Left cardiac atrium (tissue), 4 donors: ENCODE measurements at regions not wholly inside any gene's neighbourhood (a gene's known extent, or its start where the extent isn't known, plus 50 kb on each side); places are given as distances from the start of the nearest gene placed in this dataset.
A peak's percentile ranks its signal among the peaks of the same experiment; 100 is the strongest.

Experiments
- ATAC-seq, 2 donors: fragments of 200-7000 bp; cut with Tn5 transposase; one replicate each; pipeline ENCODE4 v1.9.1; 2020; ENCODE audit warnings: mild to moderate bottlenecking in 2 of 2, moderate library complexity in 2 of 2
- DNase-seq: peaks from one replicate; pipeline ENCODE4 v3.0.0-alpha.2; 2020
- intact Hi-C, 2 donors: fragments of 100-400 bp; cut with DNase I; formaldehyde crosslinking; loops; one replicate each; pipeline versions ENCODE4 v1.14.1 to v1.15.1; 2022 to 2023
- donor health status: DM: no; HTN: yes; CAD: no.
- donor health status: DM: no; HTN: yes; CAD: no; lungs with severe emphysema.
- donor health status: DM: yes; HTN: yes; CAD: no.
- donor health status: Dilated cardiomyopathy.

DNA sequence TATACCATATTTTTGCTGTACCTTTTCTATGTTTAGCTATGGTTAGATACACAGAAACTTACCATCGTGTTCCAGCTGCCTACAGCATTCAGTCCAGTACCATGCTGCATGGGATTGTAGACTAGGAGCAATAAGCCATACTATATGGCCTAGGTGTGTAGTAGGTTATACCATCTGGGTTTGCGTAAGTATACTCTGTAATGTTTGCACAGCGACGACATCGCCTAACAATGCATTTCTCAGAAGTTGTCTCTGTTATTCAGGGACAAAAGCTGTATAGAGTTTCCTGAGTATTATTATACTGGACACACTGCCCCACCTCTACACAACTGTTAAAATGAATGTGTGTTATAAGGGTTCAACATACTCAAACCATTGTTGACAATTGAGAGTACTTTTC is 93.8 kb upstream of the MKI67 start:
- no peak for DNase-seq
- intact Hi-C loops, result no loop called here
- no peak for ATAC-seq

DNA sequence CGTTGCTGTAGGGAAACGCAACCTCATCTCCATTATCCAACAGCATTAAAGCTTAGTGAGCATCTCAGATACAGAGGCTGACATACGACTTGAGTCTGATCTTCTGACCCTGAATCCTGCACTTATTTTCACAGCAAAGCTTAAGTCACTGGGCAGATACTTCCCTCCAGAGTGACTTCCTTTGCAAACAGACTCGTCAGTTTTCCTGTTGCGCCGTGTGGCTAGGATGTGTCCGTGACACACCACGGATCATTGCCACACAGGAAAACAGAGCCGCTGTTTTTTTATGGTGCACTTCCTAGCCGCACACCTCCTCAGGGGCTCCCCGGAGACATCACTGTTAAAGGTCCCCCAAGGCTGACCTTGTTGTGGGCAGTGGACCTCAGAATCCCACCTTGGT is 94.9 kb upstream of the MKI67 start:
- no peak for DNase-seq
- no peak for ATAC-seq
- intact Hi-C loops, result no loop called here

DNA sequence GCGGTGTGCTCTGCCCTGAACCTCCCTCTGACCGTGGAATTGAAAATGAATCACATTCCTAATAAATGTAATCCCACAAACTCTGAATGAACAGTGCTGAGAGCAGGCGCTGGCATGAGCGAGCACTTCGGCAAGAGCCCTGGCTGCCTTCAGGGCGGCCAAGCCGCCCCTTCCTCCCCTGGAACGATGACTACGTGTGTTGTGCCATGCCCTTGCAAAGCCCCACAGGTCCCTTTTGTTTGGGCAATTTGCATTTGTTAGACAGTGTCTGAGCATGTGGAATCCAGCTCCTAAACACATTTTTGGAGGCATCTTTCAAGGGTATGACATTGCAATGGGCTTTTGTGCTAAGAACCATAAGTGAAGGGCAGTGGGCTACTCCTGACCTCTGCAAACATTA is 95.6 kb upstream of the MKI67 start:
- no peak for ATAC-seq
- intact Hi-C loops, result no loop called here
- DNase-seq, result no peak

DNA sequence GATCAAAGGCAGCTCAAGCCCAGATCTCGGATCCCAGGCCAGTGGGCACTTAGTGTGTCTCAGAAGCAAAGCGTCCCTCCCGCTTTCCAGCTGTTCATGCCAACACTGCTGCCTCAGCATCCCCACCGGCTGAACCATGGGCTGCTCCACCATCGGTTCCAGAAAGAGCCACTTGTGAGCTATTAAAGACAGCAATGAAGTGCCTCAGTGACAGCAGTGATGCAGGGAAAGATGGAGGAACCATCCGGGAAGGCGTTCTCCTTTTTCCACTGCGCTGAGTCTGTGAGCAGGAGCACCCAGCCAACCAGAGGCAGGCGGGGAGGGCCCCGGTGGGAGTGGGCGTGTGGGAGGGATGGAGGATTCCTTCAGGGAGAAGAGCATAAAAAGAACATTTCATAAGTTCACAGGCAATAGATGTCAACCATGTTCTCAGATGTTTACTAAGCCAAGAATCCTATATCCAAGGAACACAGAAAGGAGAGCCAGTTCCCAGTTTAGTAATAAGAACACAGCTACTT is 96.2 kb upstream of the MKI67 start:
- DNase-seq (no peak), ATAC-seq (no peak)
- intact Hi-C loops, result no loop called here

DNA sequence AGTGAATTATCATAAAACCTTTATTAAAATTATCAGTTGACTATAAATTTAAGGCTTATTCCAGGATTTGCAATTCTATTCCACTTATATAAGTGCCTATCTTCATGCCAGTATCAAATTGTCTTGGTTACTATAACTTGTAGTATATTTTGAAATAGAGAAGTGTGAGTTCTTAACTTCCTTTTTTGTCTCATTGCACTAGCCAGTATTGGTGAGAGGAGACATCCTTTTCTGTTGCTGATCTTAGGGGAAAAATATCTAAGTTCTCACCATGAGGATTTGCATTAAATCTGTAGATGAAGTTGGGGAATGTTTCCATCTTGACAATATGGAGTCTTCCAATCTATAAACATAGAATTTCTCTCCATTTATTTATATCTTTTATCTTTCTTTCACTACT is 104.2 kb upstream of the MKI67 start:
- ATAC-seq (no peak), DNase-seq (no peak)
- intact Hi-C loops, result no loop called here

DNA sequence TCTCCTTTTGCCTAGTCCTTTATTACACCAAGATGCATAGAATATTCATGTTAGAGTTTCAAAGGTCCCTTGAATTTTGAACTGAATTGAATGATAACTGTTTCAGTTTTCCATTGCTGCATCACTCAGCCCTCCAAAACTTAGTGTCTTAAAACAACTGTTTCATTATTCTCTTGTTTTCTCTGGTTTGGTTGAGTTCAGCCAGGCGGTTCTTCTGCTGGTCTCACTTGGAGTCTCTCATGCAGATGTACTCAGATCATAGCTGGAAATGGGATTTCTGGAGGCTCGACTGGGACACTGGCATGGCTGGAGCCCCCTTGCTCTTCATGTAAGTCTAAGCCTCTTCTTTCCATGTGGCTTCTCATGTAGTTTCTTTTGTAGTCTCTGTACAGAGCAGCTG is 107.2 kb upstream of the MKI67 start:
- no peak for ATAC-seq
- intact Hi-C loops, result no loop called here
- no peak for DNase-seq

DNA sequence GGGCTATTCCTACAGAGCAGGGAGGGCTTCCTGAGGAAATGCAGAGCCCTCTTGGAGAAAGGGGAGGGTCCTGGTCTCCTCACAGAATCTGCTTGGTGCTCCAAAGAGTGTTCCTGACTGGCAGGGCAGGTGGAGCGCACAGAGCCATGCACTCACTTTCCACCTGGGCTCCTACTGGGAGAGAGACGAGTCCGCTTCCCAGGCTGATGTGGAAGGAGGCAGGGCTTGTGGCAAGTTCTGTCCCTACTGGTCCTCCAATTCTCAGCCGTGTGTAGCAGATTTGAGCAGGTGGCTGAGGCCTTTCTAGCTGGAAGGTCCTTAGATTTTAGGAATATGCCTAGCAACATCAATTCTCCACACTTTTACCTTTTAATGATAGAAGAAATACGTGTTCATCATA is 111.5 kb upstream of the MKI67 start:
- ATAC-seq, result no peak
- DNase-seq, result no peak
- intact Hi-C loops, result no loop called here

DNA sequence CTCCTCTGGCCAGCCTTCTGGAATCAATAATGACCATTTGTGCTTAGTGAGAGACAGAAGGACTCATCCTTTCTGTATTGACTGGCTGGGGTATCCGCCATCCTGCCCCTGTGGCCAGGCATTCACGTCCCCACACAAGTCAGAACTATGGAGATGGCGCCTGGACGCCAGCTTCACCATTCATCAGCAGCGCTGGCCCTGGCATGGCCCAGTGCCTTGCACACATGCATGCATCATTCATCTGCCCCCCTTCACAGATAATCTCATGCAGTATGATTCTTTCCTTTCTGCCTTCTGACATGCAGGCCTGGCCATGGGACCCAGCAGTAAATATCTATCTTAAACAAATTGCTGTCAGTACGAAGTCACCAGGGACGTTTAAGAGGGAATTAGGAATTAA is 114.8 kb upstream of the MKI67 start:
- ATAC-seq, result no peak
- no peak for DNase-seq
- intact Hi-C loops, result no loop called here

DNA sequence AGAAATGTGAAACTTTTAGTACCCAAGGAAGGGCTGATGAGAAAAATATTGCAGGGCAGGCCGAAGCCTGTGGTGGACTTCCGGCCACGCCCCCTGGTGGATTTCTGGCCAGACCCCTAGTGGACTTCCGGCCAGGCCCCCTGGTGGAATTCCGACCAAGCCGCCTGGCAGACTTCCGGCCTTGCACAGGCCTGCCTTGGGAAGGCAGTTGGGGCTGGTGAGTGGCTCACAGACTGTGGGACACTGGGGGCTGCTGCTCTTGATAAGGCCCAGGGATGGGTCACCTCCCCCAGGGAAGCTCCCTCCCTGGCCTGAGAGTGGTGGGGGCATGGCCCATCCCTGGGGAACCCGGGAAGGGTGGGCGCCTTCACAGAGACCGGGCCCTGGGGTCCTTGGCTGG is 116.4 kb upstream of the MKI67 start:
- DNase-seq (no peak), ATAC-seq (no peak)
- intact Hi-C loops, result no loop called here

DNA sequence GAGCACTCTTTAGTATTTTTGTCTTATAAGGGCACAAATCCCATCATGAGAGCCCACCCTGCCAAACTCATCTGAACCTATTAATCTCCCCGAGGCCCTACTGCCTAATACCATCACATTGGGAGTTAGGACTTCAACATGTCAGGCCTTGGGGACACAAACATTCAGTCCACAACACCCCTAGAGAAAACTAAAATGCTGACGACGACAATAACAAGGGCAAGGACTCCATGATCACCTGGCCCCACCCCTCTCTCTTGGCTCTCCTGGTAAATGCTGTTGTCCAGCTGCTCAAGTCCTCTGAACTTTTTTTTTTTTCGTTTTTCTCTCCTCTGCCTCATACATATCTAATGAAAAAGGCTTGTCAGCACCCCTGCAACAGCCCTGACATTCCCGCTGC is 118.8 kb upstream of the MKI67 start:
- ATAC-seq, result no peak
- DNase-seq, result no peak
- intact Hi-C loops, result no loop called here

DNA sequence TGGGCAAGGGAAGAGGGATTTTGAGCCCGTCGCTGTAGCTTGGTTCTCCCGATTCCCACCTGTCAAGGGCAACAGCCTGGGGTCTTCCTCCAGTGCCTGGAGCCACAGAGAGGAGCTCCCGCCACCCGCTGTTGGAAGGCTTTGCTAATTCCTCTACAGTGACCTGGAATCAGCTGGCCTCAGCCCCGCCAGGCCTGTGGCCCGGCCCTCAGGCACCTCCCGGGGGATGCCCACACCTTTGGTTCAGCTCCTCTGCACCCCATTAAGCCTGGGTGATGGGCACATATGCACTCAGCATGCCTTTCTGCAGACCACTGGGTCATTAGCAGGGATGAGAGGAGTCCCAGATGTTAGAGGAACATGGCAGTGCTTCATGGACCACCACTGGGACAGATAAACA is 121.4 kb upstream of the MKI67 start:
- DNase-seq, result no peak
- intact Hi-C loops, result no loop called here
- no peak for ATAC-seq

DNA sequence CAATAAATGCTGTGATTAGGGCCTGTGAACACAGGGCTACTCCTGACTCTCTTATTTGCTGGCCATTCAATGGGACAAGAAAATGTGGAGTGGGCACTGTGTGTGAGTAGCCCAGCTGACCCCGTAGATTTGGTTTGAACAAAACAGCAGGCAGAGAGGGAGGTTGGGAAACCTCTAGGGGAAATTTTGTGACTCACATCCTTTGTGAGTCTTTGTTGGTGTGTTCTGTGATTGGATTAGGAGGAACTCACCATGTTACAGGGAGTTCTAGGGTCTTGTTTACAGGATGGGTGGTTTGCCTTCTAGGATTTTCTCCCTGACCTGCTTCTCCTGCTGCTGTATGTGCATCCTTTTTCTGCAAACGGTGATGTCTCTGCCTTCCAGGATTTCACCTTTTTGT is 128.3 kb upstream of the MKI67 start:
- ATAC-seq, result no peak
- intact Hi-C loops, result no loop called here

DNA sequence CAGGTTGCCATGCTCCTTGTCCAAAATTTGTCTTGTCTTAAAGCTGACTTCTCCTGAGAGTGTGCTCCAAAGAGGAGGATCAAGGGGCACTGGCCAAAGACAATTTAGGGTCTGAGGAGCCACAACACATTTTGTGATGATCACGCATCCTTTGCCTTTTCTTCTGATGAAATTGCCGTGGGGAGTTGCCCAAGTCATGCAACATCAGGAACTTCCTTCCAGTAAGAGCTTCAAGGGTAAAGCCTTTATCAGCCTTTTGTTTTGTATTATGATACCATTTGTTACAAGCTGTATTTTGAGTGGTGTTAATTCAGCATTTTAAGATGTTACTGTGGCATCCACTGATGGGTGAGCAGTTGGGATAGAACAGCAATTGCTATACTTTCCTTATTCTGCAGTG is 131.2 kb upstream of the MKI67 start:
- DNase-seq, result no peak
- intact Hi-C loops, result no loop called here
- ATAC-seq, result no peak

More for the DNA sequence above, 128.3 kb upstream of the MKI67 start:
- DNase-seq, result no peak

DNA sequence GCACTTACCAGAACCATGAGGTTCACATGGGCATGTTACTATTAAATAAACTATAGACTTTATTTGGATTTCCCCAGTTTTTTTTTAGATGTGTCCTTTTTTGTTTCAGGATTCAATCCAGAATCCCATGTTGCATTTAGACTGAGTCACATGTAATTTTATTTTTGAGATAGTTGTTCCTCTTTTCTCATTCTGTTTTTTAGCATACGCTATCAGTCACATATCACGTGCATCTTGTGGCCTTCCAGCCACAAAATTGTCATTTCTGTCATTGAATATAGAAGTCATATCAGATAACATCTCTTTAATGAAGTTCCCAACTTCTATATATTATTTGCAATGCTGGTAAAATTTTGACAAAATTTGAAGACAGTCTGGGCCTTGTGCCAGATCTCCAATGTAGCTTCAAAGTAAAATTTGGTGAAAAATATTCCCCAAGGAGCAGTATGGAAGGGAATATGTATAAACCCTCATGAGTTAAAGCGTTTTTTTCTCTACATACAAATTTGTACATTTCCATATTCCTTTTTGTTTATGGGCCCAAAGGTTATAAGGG is 132.3 kb upstream of the MKI67 start:
- no peak for DNase-seq
- intact Hi-C loops, result no loop called here
- no peak for ATAC-seq

DNA sequence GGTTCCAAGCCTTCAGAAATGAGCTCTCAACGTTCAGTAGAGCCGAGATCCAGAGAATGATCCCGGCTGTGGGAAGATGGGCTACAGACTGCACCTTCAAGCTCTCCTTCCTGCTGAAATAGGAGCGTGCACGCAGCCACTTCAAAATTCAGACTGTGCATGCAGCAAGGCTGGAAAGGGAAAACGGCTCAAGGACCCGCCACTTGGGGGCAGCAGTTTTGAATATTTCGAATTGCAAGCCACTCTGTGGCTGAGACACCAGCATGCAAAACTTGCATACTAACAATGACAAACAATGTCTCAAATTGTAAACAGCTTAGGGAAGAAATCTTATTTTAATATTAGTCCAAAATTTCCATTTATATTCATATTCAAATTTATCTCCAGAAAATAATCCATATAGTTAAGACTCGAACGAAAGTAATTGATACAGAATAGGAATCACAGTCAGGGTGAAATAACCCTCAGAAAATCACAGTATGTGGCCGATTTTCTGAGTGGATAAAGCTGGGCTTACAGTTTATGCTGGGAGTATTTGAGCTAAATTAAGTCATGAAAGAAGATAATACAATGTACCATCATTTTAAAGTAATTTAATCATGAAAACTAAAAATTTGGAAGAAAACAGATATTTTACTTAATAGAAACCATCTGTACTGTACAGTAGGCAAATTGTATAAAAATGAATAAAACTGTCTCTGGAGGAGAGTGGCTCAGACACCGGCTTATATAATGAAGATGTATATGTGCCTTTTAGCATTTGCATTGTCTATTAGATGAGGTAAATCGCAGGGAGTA is 137.9 kb upstream of the MKI67 start:
- DNase-seq (peak; percentile 60), ATAC-seq (peak; percentile 51 to 53)
- intact Hi-C loops, result loop anchor here in 1 of 2 donors (10.0 kb wide), 1 partner anchor 1711 kb away; no protein-coding TSS in a partner anchor

DNA sequence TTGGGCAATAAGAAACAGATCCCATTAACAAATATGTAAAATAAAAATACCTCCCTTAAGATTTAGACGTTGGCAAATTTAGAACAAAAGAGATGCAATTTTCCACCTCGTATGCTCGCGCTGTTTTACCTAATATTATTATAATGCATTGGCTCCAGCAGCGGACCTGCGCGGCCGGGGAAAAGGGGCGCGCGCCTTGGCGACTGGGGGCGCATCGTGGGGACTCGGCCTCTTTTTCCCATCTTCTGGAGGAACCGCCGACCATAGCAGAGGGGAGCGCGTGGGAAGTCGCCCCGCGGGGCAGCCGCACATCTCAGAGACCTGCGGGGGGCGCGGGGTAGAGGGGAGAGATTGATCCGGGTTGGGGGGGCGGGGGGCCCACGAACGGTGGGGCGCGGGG is 139.4 kb upstream of the MKI67 start:
- DNase-seq (no peak), ATAC-seq (no peak)
- intact Hi-C loops, result loop anchor here in 1 of 2 donors (5.0 to 10.0 kb wide), 2 partner anchors 267 to 1709 kb away; no protein-coding TSS in a partner anchor

DNA sequence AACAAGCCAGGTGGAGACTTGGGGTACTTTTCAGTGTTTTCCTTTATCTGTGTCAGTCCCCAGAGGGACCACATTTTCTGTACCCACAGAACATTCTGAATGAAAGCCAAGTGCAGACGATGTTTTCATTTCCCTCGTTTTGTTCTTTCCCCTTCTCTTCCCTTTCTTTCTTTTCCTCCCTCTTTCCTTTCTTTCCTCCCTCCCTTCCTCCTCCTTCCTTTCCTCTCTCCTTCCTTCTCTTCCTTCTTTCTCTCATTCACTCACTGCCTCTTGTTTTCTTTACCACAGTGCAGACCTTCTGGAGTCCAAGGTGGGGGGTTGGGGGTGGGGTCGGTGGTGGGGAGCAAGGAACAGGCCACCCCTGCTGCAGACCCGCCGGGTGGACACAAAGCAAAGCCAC is 141.4 kb upstream of the MKI67 start:
- intact Hi-C loops, result loop anchor here in 1 of 2 donors (5.0 to 10.0 kb wide), 2 partner anchors 265 to 1707 kb away; no protein-coding TSS in a partner anchor
- DNase-seq (no peak), ATAC-seq (no peak)

DNA sequence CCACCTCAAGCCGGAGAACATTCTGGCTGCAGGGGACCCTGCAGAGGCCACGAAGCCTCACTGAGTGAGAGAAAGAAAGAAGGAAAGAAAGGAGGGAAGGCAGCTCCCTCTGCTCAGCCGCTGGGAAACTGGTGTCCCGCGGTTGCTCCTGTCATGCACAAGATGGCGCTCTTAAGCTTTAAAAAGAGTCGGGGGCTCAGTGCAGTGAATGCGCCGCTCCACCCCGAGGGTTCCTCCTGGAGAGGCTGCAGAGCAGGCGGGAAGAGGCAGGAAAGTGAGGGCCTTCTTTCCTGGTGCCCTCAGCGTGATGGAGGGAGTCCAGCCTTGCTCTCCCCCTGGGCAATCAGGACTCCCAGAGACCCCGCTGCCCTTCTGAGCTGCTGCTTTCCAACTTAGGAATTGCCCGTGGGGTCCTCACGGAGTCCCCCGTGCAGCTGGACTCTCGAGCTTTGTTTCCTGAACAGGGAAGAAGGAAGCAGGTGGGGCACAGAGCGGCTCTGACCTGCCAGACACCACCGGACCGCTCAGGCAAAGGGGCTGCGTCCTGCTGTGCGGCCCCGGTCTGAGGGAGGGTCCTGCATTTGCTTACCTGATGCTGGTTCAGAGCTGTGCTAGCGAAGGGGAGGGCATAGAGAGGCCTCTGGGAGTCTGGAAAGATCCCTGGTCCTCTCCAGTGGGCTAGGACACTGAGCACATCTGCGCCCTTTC is 141.9 kb upstream of the MKI67 start:
- intact Hi-C loops, result loop anchor here (2.0 to 10.0 kb wide), 3 partner anchors 151 to 1707 kb away; no protein-coding TSS in a partner anchor
- peak; percentile 29 for DNase-seq
- peak in 1 of 2 donors; percentile 44 for ATAC-seq

DNA sequence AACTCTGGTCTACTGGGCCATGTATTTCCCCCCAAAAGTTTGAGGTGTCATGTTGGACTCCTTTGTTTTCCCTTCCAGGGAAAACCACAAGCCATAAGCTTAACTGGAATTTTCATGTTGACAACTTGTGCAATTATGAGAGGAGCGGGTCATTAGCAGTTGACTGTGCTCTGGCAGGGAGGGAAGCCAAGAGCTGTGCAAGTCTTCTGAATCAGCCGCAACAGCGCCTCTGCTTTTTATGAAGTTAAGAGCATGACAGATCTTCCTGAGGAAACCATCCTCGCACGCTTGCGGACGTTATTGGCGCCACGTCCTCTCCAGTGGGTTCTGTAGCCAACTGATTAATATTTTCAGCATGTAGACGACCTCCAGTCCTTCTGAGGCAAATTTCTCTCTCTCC is 148.7 kb upstream of the MKI67 start:
- DNase-seq (peak; percentile 44), ATAC-seq (peak; percentile 34 to 73)
- intact Hi-C loops, result loop anchor here in 1 of 2 donors (5.0 kb wide), 1 partner anchor 247 kb away; no protein-coding TSS in a partner anchor
